ENCODE measurements at regions not wholly inside any gene's neighbourhood (a gene's known extent, or its start where the extent isn't known, plus 50 kb on each side); places are given as distances from the start of the nearest gene placed in this dataset.

GRCh38 chr7:42794673-42795072 lies 117.2 kb downstream of the C7orf25 start:
- no peaks in the 10 kb centered on the region for H3K4me1 ChIP-seq
- no peak for DNase-seq
- no peaks in the 10 kb centered on the region for H3K36me3 ChIP-seq
- no peaks in the 10 kb centered on the region for H3K9me3 ChIP-seq
- TF ChIP-seq CTCF (IDR thresholded peaks at IDR 0.05; ENCODE audit: low read depth, low read length), result no peak
- no peaks in the 10 kb centered on the region for H3K27me3 ChIP-seq
- no peak overlapping the region for H3K4me3 ChIP-seq (ENCODE audit: low read depth, low read length)

GRCh38 chr7:42792841-42793240 lies 119.0 kb downstream of the C7orf25 start:
- Histone ChIP-seq H3K27me3 (no peaks in the 10 kb centered on the region), H3K4me1 (no peaks in the 10 kb centered on the region), H3K36me3 (no peaks in the 10 kb centered on the region), H3K4me3 (ENCODE audit: low read depth, low read length) (no peak overlapping the region), H3K9me3 (no peaks in the 10 kb centered on the region)
- TF ChIP-seq CTCF (IDR thresholded peaks at IDR 0.05; ENCODE audit: low read depth, low read length), result no peak
- no peak for DNase-seq

- DNase-seq, result no peak
These were observed 121.7 kb downstream of the C7orf25 start for GRCh38 chr7:42790196-42790595.

GRCh38 chr7:42774436-42774835 lies 137.4 kb downstream of the C7orf25 start:
- Histone ChIP-seq H3K27me3 (no peaks in the 10 kb centered on the region), H3K4me1 (no peaks in the 10 kb centered on the region)
- no peak for TF ChIP-seq CTCF (IDR thresholded peaks at IDR 0.05; ENCODE audit: low read depth, low read length)

More at GRCh38 chr7:42790196-42790595, 121.7 kb downstream of the C7orf25 start:
- no peaks in the 10 kb centered on the region for H3K27me3 ChIP-seq
- H3K4me1 ChIP-seq, result no peaks in the 10 kb centered on the region
- H3K9me3 ChIP-seq, result no peaks in the 10 kb centered on the region
- H3K36me3 ChIP-seq, result no peaks in the 10 kb centered on the region
- H3K4me3 ChIP-seq (ENCODE audit: low read depth, low read length), result no peak overlapping the region
- no peak for TF ChIP-seq CTCF (IDR thresholded peaks at IDR 0.05; ENCODE audit: low read depth, low read length)

GRCh38 chr7:42770114-42770513 lies 141.8 kb downstream of the C7orf25 start:
- no peak for DNase-seq
- Histone ChIP-seq H3K4me1 (no peaks in the 10 kb centered on the region), H3K36me3 (no peaks in the 10 kb centered on the region), H3K4me3 (ENCODE audit: low read depth, low read length) (no peak overlapping the region), H3K9me3 (no peaks in the 10 kb centered on the region), H3K27me3 (no peaks in the 10 kb centered on the region)
- TF ChIP-seq CTCF (IDR thresholded peaks at IDR 0.05; ENCODE audit: low read depth, low read length), result no peak

More at GRCh38 chr7:42774436-42774835, 137.4 kb downstream of the C7orf25 start:
- DNase-seq, result no peak
- Histone ChIP-seq H3K36me3 (no peaks in the 10 kb centered on the region), H3K9me3 (no peaks in the 10 kb centered on the region), H3K4me3 (ENCODE audit: low read depth, low read length) (no peak overlapping the region)

GRCh38 chr7:42768045-42768444 lies 143.8 kb downstream of the C7orf25 start:
- H3K9me3 ChIP-seq, result no peaks in the 10 kb centered on the region
- no peaks in the 10 kb centered on the region for H3K4me1 ChIP-seq
- no peaks in the 10 kb centered on the region for H3K36me3 ChIP-seq
- H3K4me3 ChIP-seq (ENCODE audit: low read depth, low read length), result no peak overlapping the region
- TF ChIP-seq CTCF (IDR thresholded peaks at IDR 0.05; ENCODE audit: low read depth, low read length), result no peak
- DNase-seq, result no peak
- no peaks in the 10 kb centered on the region for H3K27me3 ChIP-seq
